ENCODE measurements at regions not wholly inside any gene's neighbourhood (a gene's known extent, or its start where the extent isn't known, plus 50 kb on each side); places are given as distances from the start of the nearest gene placed in this dataset.

DNA sequence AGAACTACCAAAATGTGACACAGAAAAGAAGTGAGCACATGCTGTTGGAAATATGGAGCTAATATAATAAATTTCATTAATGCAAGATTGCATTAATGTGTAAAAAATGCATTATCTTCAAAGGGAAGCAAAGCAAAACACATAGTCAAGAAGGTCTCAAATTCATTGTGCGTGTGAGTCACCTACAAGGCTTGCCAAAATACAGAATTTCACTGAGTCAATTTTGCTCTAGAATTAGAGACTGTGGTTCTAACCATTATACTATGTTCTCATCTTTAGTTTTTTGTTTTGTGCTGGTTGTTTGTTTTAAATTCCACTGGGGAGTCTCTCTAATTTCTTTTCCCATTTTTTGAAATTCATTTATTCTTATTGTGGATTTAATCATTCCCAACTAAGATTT, 149.8 kb upstream of the SLITRK1 start (continued):
- no peak for TF ChIP-seq HDAC2 (IDR thresholded peaks at IDR 0.05)
- TF ChIP-seq BCL11A (IDR thresholded peaks at IDR 0.05; ENCODE audit: low read depth, low read length): no peak

DNA sequence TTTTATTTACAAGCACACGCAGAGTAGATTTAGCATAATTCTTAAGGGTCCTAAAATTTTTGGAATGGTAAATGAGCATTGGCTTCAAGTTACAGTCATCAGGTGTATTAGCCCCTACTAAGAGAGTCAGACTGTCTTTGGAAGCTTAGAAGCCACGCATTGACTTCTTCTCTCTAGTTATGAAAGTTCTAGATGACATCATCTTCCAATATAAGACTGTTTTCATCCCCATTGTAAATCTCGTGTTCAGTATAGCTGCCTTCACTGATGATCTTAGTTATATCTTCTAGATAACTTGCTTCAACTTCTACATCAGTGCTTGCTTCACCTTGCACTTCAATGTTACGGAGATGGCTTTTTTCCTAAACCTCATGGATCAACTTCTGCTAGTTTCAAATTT, 148.8 kb upstream of the SLITRK1 start:
- Histone ChIP-seq H3K4me1 (ENCODE audit: control insufficient read depth, insufficient read depth, low read length) (no peaks in the 10 kb centered on the region), H3K9me3 (replicated peaks; ENCODE audit: control insufficient read depth, insufficient read depth, low read length) (no peaks in the 10 kb centered on the region; the same call in 2 of the 3 replicates), H4K20me1 (ENCODE audit: control insufficient read depth, insufficient read depth) (no peaks in the 10 kb centered on the region), H3K27me3 (replicated peaks in 1 of 2; ENCODE audit: control insufficient read depth in 2 of 2, insufficient read depth in 2 of 2, low read length in 1 of 2) (no peaks in the 10 kb centered on the region), H3K4me3 (no peak overlapping the region), H3K36me3 (ENCODE audit: control insufficient read depth in 2 of 2, insufficient read depth in 2 of 2, low read length in 1 of 2) (no peaks in the 10 kb centered on the region), H3K9ac (ENCODE audit: control insufficient read depth, insufficient read depth, low read length) (no peak overlapping the region), H3K79me2 (ENCODE audit: control insufficient read depth, insufficient read depth, low read length) (no peaks in the 10 kb centered on the region), H3K4me2 (ENCODE audit: control insufficient read depth, insufficient read depth) (no peak overlapping the region), H3K27ac (ENCODE audit: control insufficient read depth, insufficient read depth) (no peak overlapping the region), H2AFZ (ENCODE audit: control insufficient read depth, low read depth, low read length) (no peak overlapping the region)
- WGBS (ENCODE audit: insufficient coverage, insufficient replicate concordance, low lambda C conversion rate, missing lambda C conversion rate): 37% methylated on average over 4 of the region's 4 CpGs
- intact Hi-C loops (cut with micrococcal nuclease; ENCODE audit: unreplicated experiment) (no loop called here), in situ Hi-C loops (cut with MboI) (no loop called here)
- ChIA-PET RAD21 (ENCODE audit: unreplicated experiment) (no interaction called here), CTCF (no interaction called here), POLR2A (no interaction called here), SMC1A (ENCODE audit: uncharacterized antibody, unreplicated experiment) (no interaction called here)
- DNase-seq (ENCODE audit: low read depth, low spot score) (no peak), ATAC-seq (peak; percentile 62; the same call in 2 of the 3 replicates), FAIRE-seq (no peak)
- no TSS peak for BruUV-seq (replicated peaks)
- TF ChIP-seq SMC3 (IDR thresholded peaks at IDR 0.05; ENCODE audit: borderline replicate concordance, low read length) (no peak), RELA (IDR thresholded peaks at IDR 0.05; ENCODE audit: borderline replicate concordance, partially characterized antibody) (no peak), NFIC (IDR thresholded peaks at IDR 0.05; ENCODE audit: low read depth, low read length) (no peak), STAT3 (IDR thresholded peaks at IDR 0.05; ENCODE audit: low read depth, low read length) (no peak), PBX3 (IDR thresholded peaks at IDR 0.05; ENCODE audit: insufficient replicate concordance, low read depth, low read length) (no peak), SUPT20H (IDR thresholded peaks at IDR 0.05; ENCODE audit: borderline replicate concordance, control insufficient read depth, low read depth, low read length) (no peak), FOS (IDR thresholded peaks at IDR 0.05; ENCODE audit: borderline replicate concordance, extremely low read depth, insufficient read length) (no peak), TCF3 (IDR thresholded peaks at IDR 0.05; ENCODE audit: borderline replicate concordance, insufficient read depth, low read depth, low read length) (no peak), E2F4 (IDR thresholded peaks at IDR 0.05; ENCODE audit: low read depth, low read length) (no peak), BACH1 (IDR thresholded peaks at IDR 0.05; ENCODE audit: borderline replicate concordance) (no peak), TAF1 (IDR thresholded peaks at IDR 0.05; ENCODE audit: borderline replicate concordance, low read depth, low read length) (no peak), EZH2 (IDR thresholded peaks at IDR 0.05; ENCODE audit: borderline replicate concordance, control insufficient read depth, low read depth, low read length) (no peak), MYB (IDR thresholded peaks at IDR 0.05; ENCODE audit: borderline replicate concordance, low read depth, low read length) (no peak), NFXL1 (IDR thresholded peaks at IDR 0.05; ENCODE audit: borderline replicate concordance) (no peak), IKZF1 (conservative IDR thresholded peaks at IDR 0.05) (no peak), SMAD1 (IDR thresholded peaks at IDR 0.05; ENCODE audit: low read depth, partially characterized antibody) (no peak), SMARCA5 (IDR thresholded peaks at IDR 0.05) (no peak), KDM1A (IDR thresholded peaks at IDR 0.05; ENCODE audit: borderline replicate concordance) (no peak)
- TF ChIP-seq, protein P1, sequence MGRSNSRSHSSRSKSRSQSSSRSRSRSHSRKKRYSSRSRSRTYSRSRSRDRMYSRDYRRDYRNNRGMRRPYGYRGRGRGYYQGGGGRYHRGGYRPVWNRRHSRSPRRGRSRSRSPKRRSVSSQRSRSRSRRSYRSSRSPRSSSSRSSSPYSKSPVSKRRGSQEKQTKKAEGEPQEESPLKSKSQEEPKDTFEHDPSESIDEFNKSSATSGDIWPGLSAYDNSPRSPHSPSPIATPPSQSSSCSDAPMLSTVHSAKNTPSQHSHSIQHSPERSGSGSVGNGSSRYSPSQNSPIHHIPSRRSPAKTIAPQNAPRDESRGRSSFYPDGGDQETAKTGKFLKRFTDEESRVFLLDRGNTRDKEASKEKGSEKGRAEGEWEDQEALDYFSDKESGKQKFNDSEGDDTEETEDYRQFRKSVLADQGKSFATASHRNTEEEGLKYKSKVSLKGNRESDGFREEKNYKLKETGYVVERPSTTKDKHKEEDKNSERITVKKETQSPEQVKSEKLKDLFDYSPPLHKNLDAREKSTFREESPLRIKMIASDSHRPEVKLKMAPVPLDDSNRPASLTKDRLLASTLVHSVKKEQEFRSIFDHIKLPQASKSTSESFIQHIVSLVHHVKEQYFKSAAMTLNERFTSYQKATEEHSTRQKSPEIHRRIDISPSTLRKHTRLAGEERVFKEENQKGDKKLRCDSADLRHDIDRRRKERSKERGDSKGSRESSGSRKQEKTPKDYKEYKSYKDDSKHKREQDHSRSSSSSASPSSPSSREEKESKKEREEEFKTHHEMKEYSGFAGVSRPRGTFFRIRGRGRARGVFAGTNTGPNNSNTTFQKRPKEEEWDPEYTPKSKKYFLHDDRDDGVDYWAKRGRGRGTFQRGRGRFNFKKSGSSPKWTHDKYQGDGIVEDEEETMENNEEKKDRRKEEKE (IDR thresholded peaks at IDR 0.05): no peak
